ENCODE measurements at regions not wholly inside any gene's neighbourhood (a gene's known extent, or its start where the extent isn't known, plus 50 kb on each side); places are given as distances from the start of the nearest gene placed in this dataset.

DNA sequence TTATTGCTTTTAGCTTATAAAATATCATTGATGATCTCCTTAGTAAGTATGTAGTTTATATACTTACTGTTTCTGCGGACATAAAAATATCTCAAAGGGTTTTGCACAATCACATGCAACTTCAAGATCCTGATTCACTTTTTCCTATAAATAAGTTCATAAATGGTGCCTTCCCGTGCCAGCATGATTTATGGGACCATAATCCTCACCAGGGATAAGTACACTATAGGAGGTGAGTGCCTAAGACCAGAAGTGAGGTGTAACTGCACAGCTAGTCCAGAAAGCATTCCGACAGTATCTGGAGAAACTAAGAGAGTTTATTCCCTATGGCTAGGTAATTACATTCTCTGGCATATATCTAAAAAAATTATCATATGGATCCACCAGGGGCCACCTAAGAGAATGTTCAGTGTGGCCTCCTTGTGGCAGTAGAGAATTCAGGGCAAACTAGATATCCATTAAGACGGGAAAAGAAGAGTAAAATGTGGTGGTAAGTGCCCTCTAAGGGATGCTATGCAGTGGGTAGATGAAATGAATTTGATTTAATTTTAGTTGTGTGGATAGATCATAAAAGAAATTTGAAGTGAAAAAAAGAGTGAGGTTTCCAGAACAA lies 402.5 kb upstream of the SLC24A2 start:
- DNase-seq = no peak

DNA sequence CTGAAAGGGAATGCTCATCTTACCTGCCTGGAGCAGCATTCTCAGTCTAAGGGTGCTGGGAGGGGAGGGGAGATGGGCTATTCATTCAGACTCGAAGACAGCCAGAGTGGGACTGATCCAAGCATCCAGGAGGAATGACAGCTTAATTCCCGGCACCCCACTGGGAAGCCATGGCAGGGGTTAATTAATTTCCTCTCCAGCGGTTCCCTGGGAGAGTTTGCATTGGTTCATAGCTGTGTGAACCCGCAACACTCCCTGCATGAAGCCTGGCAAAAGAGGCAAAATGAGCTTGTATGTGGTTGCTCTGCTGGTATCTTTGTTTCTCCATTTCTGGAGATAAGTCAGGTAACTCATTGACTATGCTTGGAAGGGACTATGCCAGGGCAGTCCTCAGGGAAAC lies 401.0 kb upstream of the SLC24A2 start:
- DNase-seq = no peak

DNA sequence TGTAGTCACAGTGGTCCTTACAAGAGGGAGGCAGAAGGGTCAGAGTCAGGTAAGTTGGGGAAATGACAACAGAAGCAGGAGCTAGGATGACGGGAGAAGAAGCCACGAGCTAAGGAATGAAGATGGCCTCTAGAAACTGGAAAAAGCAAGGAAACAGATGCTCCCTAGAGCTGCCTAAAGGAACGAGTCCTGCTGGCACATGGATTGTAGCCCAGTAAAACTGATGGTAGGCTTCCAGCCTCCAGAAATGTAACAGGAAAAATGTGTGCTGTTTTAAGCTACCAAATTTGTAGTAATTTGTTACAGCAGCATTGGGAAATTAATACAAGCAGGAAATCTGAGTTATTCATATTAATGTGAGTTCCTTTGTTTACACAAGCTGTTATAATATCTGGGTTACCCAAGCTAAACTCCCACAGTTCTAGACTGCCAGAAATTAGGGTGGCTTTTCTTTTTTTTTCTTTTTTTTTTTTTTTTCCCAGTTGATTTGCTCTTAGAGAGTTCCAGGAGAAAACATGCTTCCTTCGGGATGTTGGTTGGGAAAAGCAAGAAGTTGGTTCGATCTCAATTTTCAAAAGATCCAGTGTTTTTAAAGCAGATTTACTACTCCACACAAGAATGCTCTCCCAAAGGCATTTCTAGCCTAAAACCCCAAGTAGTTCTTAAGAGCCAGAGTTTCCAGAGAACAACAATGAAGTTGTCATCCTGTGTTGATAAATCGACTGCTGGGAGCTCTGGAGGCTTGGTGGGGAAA lies 400.0 kb upstream of the SLC24A2 start:
- DNase-seq = no peak

DNA sequence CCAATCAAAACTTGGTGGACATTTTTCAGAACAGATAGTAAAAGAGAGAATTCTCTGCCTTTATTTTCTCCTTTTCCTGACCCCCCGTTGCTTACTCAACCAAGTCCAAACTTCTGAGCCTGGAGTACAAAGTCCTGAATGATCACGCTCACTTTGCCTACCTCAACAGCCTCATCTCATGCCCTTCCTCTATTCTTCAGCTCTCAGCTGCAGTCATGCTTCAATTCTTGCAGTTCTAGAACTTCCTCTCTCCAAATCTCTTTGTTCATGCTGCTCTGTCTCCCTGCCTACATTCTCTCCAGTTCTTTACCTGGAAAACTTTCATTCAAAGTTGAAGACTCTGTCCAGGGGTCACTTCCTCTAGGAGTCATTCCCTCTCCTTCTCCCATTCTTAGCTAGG lies 398.5 kb upstream of the SLC24A2 start:
- DNase-seq = no peak

- no peak for DNase-seq
Observed at GRCh38 chr9:20186823-20187222, 398.0 kb upstream of the SLC24A2 start.

- no peak for DNase-seq
Observed at GRCh38 chr9:20186231-20186630, 397.4 kb upstream of the SLC24A2 start.

GRCh38 chr9:20184541-20184940 lies 395.7 kb upstream of the SLC24A2 start:
- DNase-seq = no peak

GRCh38 chr9:20178679-20179078 lies 389.8 kb upstream of the SLC24A2 start:
- no peak for DNase-seq

DNA sequence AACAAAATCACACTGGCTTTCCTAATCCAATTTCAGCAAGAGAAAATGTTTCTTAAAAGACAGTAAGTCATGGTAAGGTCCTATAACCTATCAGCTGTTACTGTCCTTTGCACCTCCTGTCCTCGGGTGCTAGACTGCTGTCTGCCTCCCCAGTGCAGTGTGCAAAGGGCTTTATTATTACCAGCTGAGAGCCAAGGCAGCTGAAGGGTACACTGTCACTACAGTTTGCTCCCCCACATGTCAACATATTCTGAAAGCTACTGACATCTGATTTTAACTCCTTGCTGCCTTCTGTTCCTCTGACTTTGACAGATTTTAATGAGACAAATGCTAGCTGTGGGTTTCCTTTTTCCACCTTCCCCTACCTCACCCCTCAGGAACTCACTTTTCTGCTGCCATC lies 389.4 kb upstream of the SLC24A2 start:
- no peak for DNase-seq

GRCh38 chr9:20170122-20170521 lies 381.3 kb upstream of the SLC24A2 start:
- no peak for DNase-seq

DNA sequence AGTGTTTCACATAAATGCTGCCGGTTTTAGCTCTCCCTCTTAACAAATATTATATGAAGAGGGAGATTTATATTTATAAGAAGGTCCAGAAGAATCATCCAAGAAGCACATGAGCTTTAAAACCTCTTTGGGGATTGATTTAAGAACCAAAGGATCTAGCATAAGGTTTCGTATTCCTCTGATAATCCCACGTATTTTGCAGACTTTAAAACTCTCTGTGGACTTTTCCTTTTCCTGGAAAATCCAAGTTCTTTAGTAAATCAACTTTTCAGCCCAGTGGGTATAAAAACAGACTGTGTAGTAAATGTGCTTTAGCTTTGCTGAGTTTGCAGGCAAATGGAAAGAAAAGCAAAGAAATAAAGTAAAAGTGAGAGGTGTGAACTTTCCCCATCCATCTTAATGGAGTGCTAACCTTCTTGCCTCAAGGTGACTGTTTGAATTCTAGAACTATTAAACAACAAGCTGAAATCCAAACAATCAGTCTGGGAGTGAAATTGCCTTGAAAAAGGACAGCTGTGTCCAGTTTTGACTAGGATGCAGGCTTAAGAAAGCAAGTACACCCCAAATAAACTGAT lies 363.4 kb upstream of the SLC24A2 start:
- no peak for DNase-seq

- no peak for DNase-seq
Observed at GRCh38 chr9:20148416-20148815, 359.6 kb upstream of the SLC24A2 start.

GRCh38 chr9:20144197-20144596 lies 355.4 kb upstream of the SLC24A2 start:
- DNase-seq = peak; percentile 5

GRCh38 chr9:20139763-20140290 lies 351.0 kb upstream of the SLC24A2 start:
- DNase-seq = no peak

GRCh38 chr9:20138841-20139240 lies 350.0 kb upstream of the SLC24A2 start:
- DNase-seq = no peak

DNA sequence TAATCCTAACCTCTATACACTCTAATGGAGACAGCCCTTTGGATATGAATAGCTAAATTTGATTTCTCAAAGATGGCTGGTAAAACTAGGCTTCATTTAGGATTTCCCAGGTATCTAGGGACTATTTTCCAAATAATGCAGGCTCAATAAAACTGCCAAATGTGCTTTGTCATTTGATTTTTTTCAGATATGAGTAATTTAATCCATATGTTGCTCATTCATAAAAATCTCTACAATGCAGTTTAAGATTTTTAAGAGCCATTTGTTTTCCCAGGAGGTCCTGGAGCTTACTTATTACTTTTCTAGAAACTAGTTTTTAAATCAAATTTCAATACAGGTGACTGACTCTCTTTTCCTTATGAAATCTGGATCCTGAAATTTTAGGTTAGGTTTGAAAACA lies 349.3 kb upstream of the SLC24A2 start:
- DNase-seq = no peak

GRCh38 chr9:20137425-20137824 lies 348.6 kb upstream of the SLC24A2 start:
- no peak for DNase-seq

GRCh38 chr9:20135119-20135697 lies 346.4 kb upstream of the SLC24A2 start:
- DNase-seq = no peak

DNA sequence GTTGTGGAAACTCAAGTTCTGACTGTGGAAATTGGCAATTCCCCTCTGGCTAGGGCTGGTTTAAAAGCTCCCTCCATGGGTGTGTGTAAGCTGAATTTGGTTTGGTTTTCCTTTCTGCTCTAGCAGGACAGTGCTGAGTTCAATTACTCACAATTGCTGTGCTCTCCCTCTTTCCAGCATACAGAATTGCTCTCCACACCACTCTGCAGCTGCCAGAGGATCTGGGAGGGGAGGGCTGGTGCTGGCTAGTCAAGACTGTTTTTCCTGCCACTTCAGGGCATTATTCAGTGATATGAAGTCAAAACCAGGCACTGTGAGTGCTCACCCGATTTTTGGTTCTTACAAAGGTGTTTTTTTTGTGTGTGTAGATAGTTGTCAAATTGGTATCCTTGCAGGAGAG lies 336.9 kb upstream of the SLC24A2 start:
- DNase-seq = no peak

DNA sequence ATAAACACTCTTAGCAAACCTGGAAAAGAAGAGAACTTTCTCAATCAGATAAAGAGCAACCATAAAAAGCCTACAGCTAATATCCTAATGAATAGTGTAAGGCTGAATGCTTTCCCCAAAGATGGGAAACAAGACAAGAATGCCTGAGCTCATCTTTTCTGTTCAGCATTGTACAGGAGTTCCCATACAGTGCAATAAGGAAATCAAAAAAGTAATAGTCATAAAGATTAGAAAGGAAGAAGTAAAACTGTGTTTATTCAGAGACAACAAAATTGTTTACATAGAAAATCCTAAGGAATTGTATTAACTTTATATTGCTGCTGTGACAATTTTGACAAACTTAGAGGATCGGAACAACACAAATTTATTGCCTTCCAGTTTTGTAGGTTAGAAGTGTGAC lies 330.7 kb upstream of the SLC24A2 start:
- DNase-seq = no peak

DNA sequence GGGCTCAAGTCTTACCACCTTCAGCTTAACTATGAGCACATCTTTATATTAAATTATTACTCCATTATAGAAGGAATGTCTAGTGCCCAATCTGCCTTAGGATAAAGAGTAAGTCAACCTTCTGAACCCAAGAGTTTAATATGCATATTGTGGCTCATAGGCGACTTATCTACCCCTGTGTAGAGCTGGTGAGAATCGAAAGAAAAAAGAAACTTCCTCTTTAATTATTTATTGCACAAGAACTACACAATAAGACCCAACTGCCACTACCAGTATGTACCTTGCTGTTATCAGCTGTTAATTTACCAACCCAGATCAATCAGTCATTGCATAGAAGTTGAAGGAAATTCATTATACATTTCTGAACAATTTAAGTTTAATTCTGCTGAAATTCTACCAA lies 329.1 kb upstream of the SLC24A2 start:
- no peak for DNase-seq

DNA sequence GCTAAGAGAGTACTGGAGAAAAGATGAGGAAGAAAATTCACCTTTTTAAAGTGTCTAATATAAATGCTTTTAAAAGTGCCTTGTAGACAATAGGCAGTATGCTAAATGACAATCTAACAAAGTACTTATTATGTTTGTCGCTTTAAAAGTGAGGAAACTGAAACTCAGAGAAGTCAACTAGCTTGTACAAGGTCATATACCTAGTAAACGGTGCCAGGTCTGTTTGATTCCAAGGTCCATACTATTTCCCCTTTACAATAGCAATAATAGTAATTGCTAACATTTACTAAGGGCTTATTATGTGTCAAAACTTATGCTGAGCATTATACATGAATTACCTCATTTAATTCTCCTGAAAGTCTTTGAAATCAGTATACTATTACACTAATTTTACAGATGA lies 328.6 kb upstream of the SLC24A2 start:
- no peak for DNase-seq

DNA sequence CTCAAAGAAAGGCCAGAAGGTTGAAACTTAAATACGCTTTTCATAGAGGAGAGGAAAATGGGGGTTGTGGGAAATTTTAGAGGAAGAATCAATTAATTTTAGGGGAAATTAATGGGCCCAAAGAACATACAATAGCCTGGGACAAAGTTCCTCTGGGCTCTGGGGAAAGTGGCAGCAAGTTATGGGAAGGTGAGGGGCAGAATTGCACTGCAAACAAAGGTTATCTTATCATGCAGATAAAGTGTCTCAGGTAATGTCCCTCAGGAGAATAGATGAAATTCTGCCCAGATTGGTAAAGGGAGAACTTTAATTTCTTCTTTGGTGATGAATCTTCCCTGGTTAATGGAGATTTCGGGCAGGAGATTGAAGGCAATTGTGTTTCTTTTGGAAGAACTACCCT lies 326.1 kb upstream of the SLC24A2 start:
- no peak for DNase-seq

- DNase-seq = no peak
Observed at GRCh38 chr9:20112205-20112783, 323.5 kb upstream of the SLC24A2 start.
